HL-60 (cell line): ENCODE measurements at regions not wholly inside any gene's neighbourhood (a gene's known extent, or its start where the extent isn't known, plus 50 kb on each side); places are given as distances from the start of the nearest gene placed in this dataset.

Experiments used
- CTCF ChIP-seq: IDR thresholded peaks from one replicate; pipeline ENCODE4 v1.5.1; 2011; ENCODE audit warnings: low read length, control low read depth, inconsistent platforms; ENCODE audit not compliant: insufficient read depth
- POLR2AphosphoS5 ChIP-seq: IDR thresholded peaks from 2 replicates; pipeline ENCODE4 v1.6.1; 2012; ENCODE audit warnings: low read depth
- REST ChIP-seq: IDR thresholded peaks from 2 replicates; pipeline ENCODE4 v1.6.1; 2012; ENCODE audit warnings: low read depth; ENCODE audit not compliant: insufficient replicate concordance

- TF ChIP-seq CTCF (no peak), POLR2AphosphoS5 (no peak), REST (no peak)
These were observed 154.1 kb upstream of the TNP1 start for GRCh38 chr2:217013926-217014325.
